Right cardiac atrium (tissue), 5 donors: ENCODE measurements at regions not wholly inside any gene's neighbourhood (a gene's known extent, or its start where the extent isn't known, plus 50 kb on each side); places are given as distances from the start of the nearest gene placed in this dataset.
A peak's percentile ranks its signal among the peaks of the same experiment; 100 is the strongest.
"Not testable (repeated sequence)": the region's sequence is repeated elsewhere in the genome, so short reads cannot be mapped to it uniquely, and the experiment has no call there.

Source experiments
- ATAC-seq, 2 donors: fragments of 200-7000 bp; cut with Tn5 transposase; one replicate each; pipeline versions ENCODE4 v1.8.0 to v1.9.1; 2020; ENCODE audit warnings: moderate library complexity in 2 of 2, mild to moderate bottlenecking in 1 of 2
- DNase-seq, 3 donors: peaks; one replicate each; pipeline ENCODE4 v3.0.0-alpha.2; 2020
- H3K27ac ChIP-seq: one replicate; pipeline ENCODE4 v1.5.1; 2013; ENCODE audit warnings: mild to moderate bottlenecking, low read length, control low read depth, moderate library complexity
- H3K27me3 ChIP-seq: one replicate; pipeline ENCODE4 v1.6.1; 2013; ENCODE audit not compliant: control insufficient read depth, insufficient read depth
- H3K4me1 ChIP-seq: one replicate; pipeline ENCODE4 v1.6.1; 2013; ENCODE audit warnings: low read length; ENCODE audit not compliant: control insufficient read depth, insufficient read depth
- H3K4me3 ChIP-seq: one replicate; pipeline ENCODE4 v1.5.1; 2013; ENCODE audit warnings: low read length, control low read depth
- H3K9me3 ChIP-seq: one replicate; pipeline ENCODE4 v1.6.1; 2013; ENCODE audit warnings: low read length; ENCODE audit not compliant: control insufficient read depth
- WGBS: extraction: QIAGEN DNeasy Blood & Tissue Kit; methylation state at CpG from one replicate; pipeline ENCODE4 v1.1.7; 2013; 5-methylcytosine and 5-hydroxymethylcytosine counted together
- intact Hi-C, 4 donors: fragments of 100-400 bp; cut with DNase I; formaldehyde crosslinking; loops; one replicate each; pipeline versions ENCODE4 v1.11.0 to v1.14.0; 2022 to 2023
- donor health status: healthy with polysubstance abuse.
- donor health status: DM: no; HTN: yes; CAD: no.
- donor health status: DM: no; HTN: no; CAD: no.
- donor health status: DM: no; HTN: yes; CAD: no; lungs with severe emphysema.
- donor health status: DM: yes; HTN: yes; CAD: no.

GRCh38 chr1:224028802-224029201 lies 85.1 kb upstream of the FBXO28 start:
- DNase-seq, H3K27ac ChIP-seq, H3K4me1 ChIP-seq, H3K9me3 ChIP-seq, H3K27me3 ChIP-seq, H3K4me3 ChIP-seq, intact Hi-C loops: not testable (repeated sequence)
- WGBS, result 95% methylated on average over 3 of the region's 3 CpGs
- peak in 1 of 2 donors; percentile 31 for ATAC-seq

- H3K4me3 ChIP-seq, H3K27ac ChIP-seq, ATAC-seq, intact Hi-C loops, DNase-seq, H3K27me3 ChIP-seq, H3K4me1 ChIP-seq, H3K9me3 ChIP-seq: not testable (repeated sequence)
- 44% methylated on average over 3 of the region's 3 CpGs for WGBS
Measured at GRCh38 chr1:224023122-224023521, 90.8 kb upstream of the FBXO28 start.

GRCh38 chr1:224022249-224022970 lies 91.5 kb upstream of the FBXO28 start:
- intact Hi-C loops, H3K27me3 ChIP-seq, H3K27ac ChIP-seq, H3K4me3 ChIP-seq, H3K4me1 ChIP-seq, H3K9me3 ChIP-seq: not testable (repeated sequence)
- peak; percentile 61 to 65 for ATAC-seq
- WGBS, result 45% methylated on average over 7 of the region's 7 CpGs
- DNase-seq, result peak in 1 of 3 donors; percentile 47

GRCh38 chr1:224019866-224020265 lies 94.0 kb upstream of the FBXO28 start:
- 19% methylated on average over 3 of the region's 3 CpGs for WGBS
- DNase-seq, H3K27ac ChIP-seq, H3K4me3 ChIP-seq, intact Hi-C loops, H3K4me1 ChIP-seq, H3K27me3 ChIP-seq, H3K9me3 ChIP-seq: not testable (repeated sequence)
- peak; percentile 87 to 92 for ATAC-seq

GRCh38 chr1:224015782-224016181 lies 98.1 kb upstream of the FBXO28 start:
- H3K27ac ChIP-seq, H3K27me3 ChIP-seq, H3K4me1 ChIP-seq, H3K4me3 ChIP-seq, H3K9me3 ChIP-seq, intact Hi-C loops, ATAC-seq, DNase-seq: not testable (repeated sequence)
- WGBS, result 96% methylated on average over 8 of the region's 8 CpGs

- WGBS, result 90% methylated on average over 7 of the region's 7 CpGs
- Histone ChIP-seq H3K4me1 (no peaks in the 10 kb centered on the region), H3K9me3 (no peaks in the 10 kb centered on the region), H3K27ac (no peak overlapping the region), H3K27me3 (no peaks in the 10 kb centered on the region), H3K4me3 (no peak overlapping the region)
- intact Hi-C loops, result no loop called here
- ATAC-seq (no peak), DNase-seq (no peak)
Measured at GRCh38 chr1:224014330-224014649, 99.6 kb upstream of the FBXO28 start.

- H3K27ac ChIP-seq, ATAC-seq, H3K4me3 ChIP-seq, intact Hi-C loops, DNase-seq, H3K27me3 ChIP-seq, H3K4me1 ChIP-seq, H3K9me3 ChIP-seq: not testable (repeated sequence)
- 88% methylated on average over 28 of the region's 28 CpGs for whole genome bisulfite sequencing
Measured at GRCh38 chr1:224013626-224014329, 100.1 kb upstream of the FBXO28 start.

GRCh38 chr1:224012807-224013434 lies 101.0 kb upstream of the FBXO28 start:
- H3K27ac ChIP-seq, H3K27me3 ChIP-seq, ATAC-seq, H3K9me3 ChIP-seq, H3K4me1 ChIP-seq, H3K4me3 ChIP-seq, DNase-seq, intact Hi-C loops: not testable (repeated sequence)
- WGBS, result 94% methylated on average over 19 of the region's 19 CpGs

GRCh38 chr1:224012162-224012561 lies 101.7 kb upstream of the FBXO28 start:
- H3K4me3 ChIP-seq, intact Hi-C loops, H3K4me1 ChIP-seq, DNase-seq, H3K9me3 ChIP-seq, H3K27ac ChIP-seq, H3K27me3 ChIP-seq, ATAC-seq: not testable (repeated sequence)
- WGBS, result 90% methylated on average over 15 of the region's 15 CpGs

- WGBS, result 92% methylated on average over 7 of the region's 7 CpGs
- ATAC-seq, result not testable (repeated sequence)
Measured at GRCh38 chr1:224011751-224012150, 102.2 kb upstream of the FBXO28 start.

GRCh38 chr1:224011153-224011552 lies 102.8 kb upstream of the FBXO28 start:
- H3K4me1 ChIP-seq, ATAC-seq, H3K9me3 ChIP-seq, DNase-seq, intact Hi-C loops, H3K27me3 ChIP-seq, H3K4me3 ChIP-seq, H3K27ac ChIP-seq: not testable (repeated sequence)
- WGBS, result over 99% methylated on average over 6 of the region's 7 CpGs

More at GRCh38 chr1:224011751-224012150, 102.2 kb upstream of the FBXO28 start:
- H3K27ac ChIP-seq, H3K27me3 ChIP-seq, DNase-seq, H3K9me3 ChIP-seq, intact Hi-C loops, H3K4me3 ChIP-seq, H3K4me1 ChIP-seq: not testable (repeated sequence)
